ENCODE measurements at regions not wholly inside any gene's neighbourhood (a gene's known extent, or its start where the extent isn't known, plus 50 kb on each side); places are given as distances from the start of the nearest gene placed in this dataset.

DNA sequence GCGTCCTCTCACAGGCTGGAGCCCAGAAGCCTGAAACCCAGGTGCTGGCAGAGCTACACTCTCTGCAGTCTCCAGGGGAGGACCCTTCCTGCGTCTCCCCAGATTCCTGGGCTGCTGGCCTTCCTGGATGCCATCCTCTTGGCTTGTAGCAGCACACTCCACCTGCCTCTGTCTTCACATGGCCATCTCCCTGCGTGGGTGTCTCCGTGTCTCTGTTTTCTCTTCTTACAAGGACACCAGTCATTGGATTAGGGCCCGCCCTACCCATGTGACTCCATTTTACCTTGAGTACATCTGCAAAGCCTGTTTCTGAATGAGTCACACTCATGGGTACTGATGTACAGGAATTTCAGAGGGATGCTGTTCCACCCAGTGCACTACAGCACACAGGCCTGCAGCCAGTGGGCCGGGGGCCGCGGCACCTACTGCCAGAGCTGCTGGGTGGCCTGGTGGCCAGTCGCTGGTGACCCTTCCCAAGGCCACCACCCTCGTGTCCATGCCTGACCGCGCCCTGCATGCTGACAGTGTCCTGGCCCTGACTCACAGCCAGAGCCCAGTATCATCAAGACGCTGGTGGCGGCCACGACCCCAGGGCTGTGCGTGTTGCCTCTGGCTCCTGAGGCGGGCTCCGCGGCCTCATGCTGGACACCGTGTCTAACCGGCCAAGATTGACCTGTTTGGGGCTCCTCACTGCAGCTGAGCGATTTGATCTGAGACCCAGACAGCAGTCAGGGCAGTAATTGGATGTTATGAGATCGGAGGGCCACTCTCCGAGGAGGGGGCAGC lies 63.6 kb upstream of the NKX1-1 start:
- no peak for DNase-seq
- Histone ChIP-seq H3K9me3 (peaks cover 0 to 8% (median 0%) of the 10 kb centered on the region in 4 donors), H3K4me1 (peaks cover 6 to 14% (median 10%) of the 10 kb centered on the region in 4 donors), H3K27ac (no peak overlapping the region), H3K36me3 (no peaks in the 10 kb centered on the region), H3K27me3 (peaks cover 9 to 84% (median 44%) of the 10 kb centered on the region in 3 donors), H3K4me3 (no peak overlapping the region)
- intact Hi-C loops (cut with DNase I; ENCODE audit: low total_unique reads): no loop called here
- no peak for TF ChIP-seq EP300 (IDR thresholded peaks at IDR 0.05)
- TF ChIP-seq, protein P1, sequence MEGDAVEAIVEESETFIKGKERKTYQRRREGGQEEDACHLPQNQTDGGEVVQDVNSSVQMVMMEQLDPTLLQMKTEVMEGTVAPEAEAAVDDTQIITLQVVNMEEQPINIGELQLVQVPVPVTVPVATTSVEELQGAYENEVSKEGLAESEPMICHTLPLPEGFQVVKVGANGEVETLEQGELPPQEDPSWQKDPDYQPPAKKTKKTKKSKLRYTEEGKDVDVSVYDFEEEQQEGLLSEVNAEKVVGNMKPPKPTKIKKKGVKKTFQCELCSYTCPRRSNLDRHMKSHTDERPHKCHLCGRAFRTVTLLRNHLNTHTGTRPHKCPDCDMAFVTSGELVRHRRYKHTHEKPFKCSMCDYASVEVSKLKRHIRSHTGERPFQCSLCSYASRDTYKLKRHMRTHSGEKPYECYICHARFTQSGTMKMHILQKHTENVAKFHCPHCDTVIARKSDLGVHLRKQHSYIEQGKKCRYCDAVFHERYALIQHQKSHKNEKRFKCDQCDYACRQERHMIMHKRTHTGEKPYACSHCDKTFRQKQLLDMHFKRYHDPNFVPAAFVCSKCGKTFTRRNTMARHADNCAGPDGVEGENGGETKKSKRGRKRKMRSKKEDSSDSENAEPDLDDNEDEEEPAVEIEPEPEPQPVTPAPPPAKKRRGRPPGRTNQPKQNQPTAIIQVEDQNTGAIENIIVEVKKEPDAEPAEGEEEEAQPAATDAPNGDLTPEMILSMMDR (IDR thresholded peaks at IDR 0.05): no peak
- no peak for TF ChIP-seq POLR2AphosphoS5 (IDR thresholded peaks at IDR 0.05)
- no peak for TF ChIP-seq POLR2A (IDR thresholded peaks at IDR 0.05)
- whole genome bisulfite sequencing, 5 donors: 71 to 81% (median 77%) methylated on average over 13 to 24 of the region's 24 CpGs

DNA sequence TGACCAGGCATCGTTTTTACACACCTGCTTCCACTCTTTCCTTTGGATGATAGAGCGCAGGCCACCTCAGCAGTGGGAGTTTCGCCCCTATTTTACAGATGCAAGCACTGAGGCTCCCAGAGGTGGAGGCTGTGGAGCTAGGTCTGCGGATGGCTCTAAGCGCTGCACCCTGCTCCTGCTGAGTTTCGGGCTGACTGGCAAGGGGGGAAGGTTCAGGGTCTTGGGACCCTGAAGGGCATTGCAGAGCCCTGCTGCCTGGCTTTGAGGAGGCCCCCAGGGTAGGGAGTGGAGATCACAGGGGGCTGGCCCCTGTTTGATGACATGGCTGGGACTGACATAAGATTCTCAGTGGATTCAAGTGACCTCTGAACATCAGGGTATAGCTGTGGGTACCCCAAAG lies 62.8 kb upstream of the NKX1-1 start:
- peaks cover 9 to 84% (median 45%) of the 10 kb centered on the region in 3 donors for H3K27me3 ChIP-seq
- H3K4me1 ChIP-seq: peaks cover 6 to 14% (median 10%) of the 10 kb centered on the region in 4 donors
- H3K4me3 ChIP-seq: no peak overlapping the region
- intact Hi-C loops (cut with DNase I; ENCODE audit: low total_unique reads): no loop called here
- peaks cover 0 to 8% (median 0%) of the 10 kb centered on the region in 4 donors for H3K9me3 ChIP-seq
- TF ChIP-seq, protein P1 (IDR thresholded peaks at IDR 0.05): no peak
- TF ChIP-seq POLR2AphosphoS5 (IDR thresholded peaks at IDR 0.05): no peak
- no peak for TF ChIP-seq EP300 (IDR thresholded peaks at IDR 0.05)
- TF ChIP-seq POLR2A (IDR thresholded peaks at IDR 0.05): no peak
- H3K27ac ChIP-seq: no peak overlapping the region
- 79 to 88% (median 82%) methylated on average over 3 to 6 of the region's 6 CpGs for WGBS, 5 donors
- no peaks in the 10 kb centered on the region for H3K36me3 ChIP-seq
- no peak for DNase-seq

DNA sequence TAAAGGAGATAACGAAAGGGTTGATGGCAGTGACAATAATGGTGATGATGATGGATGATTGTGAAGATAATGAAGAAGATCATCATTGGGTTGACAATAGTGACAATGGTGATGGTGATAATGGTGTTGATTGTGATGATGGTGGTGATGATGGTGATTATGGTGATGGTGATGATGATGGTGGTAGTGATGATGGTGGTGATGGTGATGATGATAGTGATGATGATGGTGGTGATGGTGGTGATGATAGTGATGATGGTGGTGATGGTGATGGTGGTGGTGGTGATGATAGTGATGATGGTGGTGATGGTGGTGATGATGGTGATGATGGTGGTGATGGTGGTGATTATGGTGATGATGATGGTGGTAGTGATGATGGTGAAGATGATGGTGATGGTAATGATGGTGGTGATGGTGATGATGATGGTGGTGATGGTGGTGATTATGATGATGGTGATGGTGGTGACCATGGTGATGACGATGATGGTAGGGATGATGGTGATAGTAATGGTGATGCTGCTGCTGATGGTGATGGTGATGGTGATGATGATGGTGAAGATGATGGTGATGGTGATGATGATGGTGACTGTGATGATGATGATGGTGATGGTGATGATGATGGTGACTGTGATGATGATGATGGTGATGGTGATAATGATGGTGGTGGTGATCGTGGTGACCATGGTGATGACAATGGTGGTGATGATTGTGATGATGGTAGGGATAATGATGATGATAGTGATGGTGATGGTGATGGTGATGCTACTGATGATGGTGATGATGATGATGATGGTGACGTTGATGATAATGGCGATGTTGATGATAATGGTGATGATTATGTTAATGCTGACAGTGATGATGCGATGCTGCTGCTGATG lies 61.6 kb upstream of the NKX1-1 start:
- intact Hi-C loops (cut with DNase I; ENCODE audit: low total_unique reads): no loop called here
- no peak overlapping the region for H3K27ac ChIP-seq
- TF ChIP-seq POLR2A (IDR thresholded peaks at IDR 0.05) (no peak), POLR2AphosphoS5 (IDR thresholded peaks at IDR 0.05) (no peak), EP300 (IDR thresholded peaks at IDR 0.05) (no peak)
- TF ChIP-seq, protein P1 (IDR thresholded peaks at IDR 0.05): no peak
- peaks cover 9 to 84% (median 47%) of the 10 kb centered on the region in 3 donors for H3K27me3 ChIP-seq
- no peaks in the 10 kb centered on the region for H3K36me3 ChIP-seq
- peaks cover 0 to 8% (median 0%) of the 10 kb centered on the region in 4 donors for H3K9me3 ChIP-seq
- no peak for DNase-seq
- 79 to 91% (median 87%) methylated on average over 6 of the region's 6 CpGs for WGBS, 5 donors
- no peak overlapping the region for H3K4me3 ChIP-seq
- H3K4me1 ChIP-seq: peaks cover 6 to 14% (median 10%) of the 10 kb centered on the region in 4 donors

DNA sequence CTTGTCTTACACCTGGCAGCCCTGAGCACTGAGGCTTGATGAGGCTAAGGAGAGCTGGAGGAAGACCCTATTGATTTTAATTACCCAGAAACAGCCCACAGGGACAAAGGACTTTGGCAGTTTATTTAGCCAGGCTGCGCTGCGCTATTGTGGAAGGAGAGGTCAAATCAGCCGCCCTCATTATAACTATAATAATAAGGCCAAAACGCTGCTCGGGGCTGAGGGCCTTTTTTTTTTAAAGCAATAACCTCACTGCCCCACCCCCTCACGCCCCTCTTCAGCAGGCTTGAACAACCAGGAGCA lies 60.6 kb upstream of the NKX1-1 start:
- Histone ChIP-seq H3K4me3 (no peak overlapping the region), H3K27ac (no peak overlapping the region), H3K9me3 (peaks cover 0 to 8% (median 0%) of the 10 kb centered on the region in 4 donors), H3K36me3 (no peaks in the 10 kb centered on the region), H3K4me1 (peaks cover 1 to 6% (median 4%) of the 10 kb centered on the region in 4 donors), H3K27me3 (peaks cover 8 to 84% (median 41%) of the 10 kb centered on the region in 3 donors)
- 64 to 76% (median 66%) methylated on average over 6 of the region's 6 CpGs for WGBS, 5 donors
- TF ChIP-seq, protein P1 (IDR thresholded peaks at IDR 0.05): no peak
- intact Hi-C loops (cut with DNase I; ENCODE audit: low total_unique reads): no loop called here
- no peak for DNase-seq

Data from stomach (tissue), 8 donors.